ENCODE measurements at regions not wholly inside any gene's neighbourhood (a gene's known extent, or its start where the extent isn't known, plus 50 kb on each side); places are given as distances from the start of the nearest gene placed in this dataset.
A peak's percentile ranks its signal among the peaks of the same experiment; 100 is the strongest.

DNA sequence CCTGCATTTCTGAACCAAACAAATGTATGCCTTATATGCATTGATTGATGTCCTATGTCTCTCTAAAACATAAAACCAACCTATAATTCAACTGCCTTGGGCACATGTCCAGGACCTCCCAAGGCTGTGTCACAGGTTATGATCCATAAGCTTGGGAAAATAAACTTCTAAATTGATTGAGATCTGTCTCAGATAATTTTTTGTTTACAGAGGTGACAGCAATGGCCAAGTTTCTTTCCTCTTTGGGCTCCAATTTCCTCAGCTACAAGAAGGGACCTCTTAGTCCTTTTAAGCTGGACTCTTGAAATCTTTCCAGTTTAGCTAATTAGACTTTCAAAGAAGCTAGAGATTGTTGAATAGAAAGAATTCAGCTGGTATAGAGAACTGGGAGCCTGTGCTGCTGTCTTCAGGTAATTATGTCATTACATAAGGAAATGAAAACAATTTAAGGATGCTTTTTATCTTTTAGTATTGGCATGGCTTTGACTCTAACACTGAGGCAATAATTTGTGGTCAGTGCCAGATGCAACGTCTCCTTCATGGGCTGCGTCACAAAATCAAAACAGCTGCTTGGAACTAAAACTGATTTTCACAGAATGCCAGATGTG is 412.1 kb upstream of the TRIB2 start:
- Histone ChIP-seq H3K9me3 (ENCODE audit: insufficient read depth, low read length, severe bottlenecking) (no peaks in the 10 kb centered on the region), H3K27me3 (ENCODE audit: insufficient read depth, low read length, poor library complexity) (no peaks in the 10 kb centered on the region), H3K36me3 (ENCODE audit: insufficient read depth, low read length) (no peaks in the 10 kb centered on the region), H3K9ac (ENCODE audit: low read depth, low read length) (no peak overlapping the region), H3K4me3 (ENCODE audit: low read depth in 1 of 2, low read length in 2 of 2) (no peak overlapping the region), H3K79me2 (ENCODE audit: insufficient read depth, low read length) (no peaks in the 10 kb centered on the region), H2AFZ (ENCODE audit: low read depth, low read length) (no peak overlapping the region), H4K20me1 (ENCODE audit: insufficient read depth, low read length) (no peaks in the 10 kb centered on the region), H3K4me1 (ENCODE audit: insufficient read depth, low read length) (peaks cover 30% of the 10 kb centered on the region), H3K4me2 (ENCODE audit: insufficient read depth, low read length) (no peak overlapping the region), H3K27ac (ENCODE audit: low read length) (no peak overlapping the region)
- ATAC-seq (ENCODE audit: insufficient read depth, low read depth) (peak; percentile 6; the same call in 1 of the 3 replicates), DNase-seq (peak; percentile 30)
- TF ChIP-seq, protein P1, sequence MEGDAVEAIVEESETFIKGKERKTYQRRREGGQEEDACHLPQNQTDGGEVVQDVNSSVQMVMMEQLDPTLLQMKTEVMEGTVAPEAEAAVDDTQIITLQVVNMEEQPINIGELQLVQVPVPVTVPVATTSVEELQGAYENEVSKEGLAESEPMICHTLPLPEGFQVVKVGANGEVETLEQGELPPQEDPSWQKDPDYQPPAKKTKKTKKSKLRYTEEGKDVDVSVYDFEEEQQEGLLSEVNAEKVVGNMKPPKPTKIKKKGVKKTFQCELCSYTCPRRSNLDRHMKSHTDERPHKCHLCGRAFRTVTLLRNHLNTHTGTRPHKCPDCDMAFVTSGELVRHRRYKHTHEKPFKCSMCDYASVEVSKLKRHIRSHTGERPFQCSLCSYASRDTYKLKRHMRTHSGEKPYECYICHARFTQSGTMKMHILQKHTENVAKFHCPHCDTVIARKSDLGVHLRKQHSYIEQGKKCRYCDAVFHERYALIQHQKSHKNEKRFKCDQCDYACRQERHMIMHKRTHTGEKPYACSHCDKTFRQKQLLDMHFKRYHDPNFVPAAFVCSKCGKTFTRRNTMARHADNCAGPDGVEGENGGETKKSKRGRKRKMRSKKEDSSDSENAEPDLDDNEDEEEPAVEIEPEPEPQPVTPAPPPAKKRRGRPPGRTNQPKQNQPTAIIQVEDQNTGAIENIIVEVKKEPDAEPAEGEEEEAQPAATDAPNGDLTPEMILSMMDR (IDR thresholded peaks at IDR 0.05; ENCODE audit: borderline replicate concordance, extremely low read depth, low read length, poor library complexity, severe bottlenecking) = no peak
- no peak for TF ChIP-seq EZH2 (IDR thresholded peaks at IDR 0.05; ENCODE audit: borderline replicate concordance, low read depth, low read length, severe bottlenecking)

DNA sequence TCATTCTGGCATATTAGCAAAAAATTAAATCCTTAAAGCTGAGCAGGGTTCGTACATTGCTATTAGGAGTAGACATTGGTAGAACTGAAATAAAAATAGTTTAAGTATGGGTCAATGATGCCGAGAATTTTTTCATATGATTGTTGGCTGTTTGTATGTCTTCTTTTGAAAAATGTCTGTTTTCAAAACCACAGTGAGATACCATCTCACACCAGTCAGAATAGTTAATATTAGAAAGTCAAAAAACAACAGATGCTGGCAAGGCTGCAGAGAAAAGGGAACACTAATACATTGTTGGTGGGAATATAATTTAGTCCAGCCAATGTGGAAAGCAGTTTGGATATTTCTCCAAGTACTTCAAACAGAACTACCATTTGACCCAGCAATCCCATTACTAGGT is 410.8 kb upstream of the TRIB2 start:
- ATAC-seq (ENCODE audit: insufficient read depth, low read depth) (no peak), DNase-seq (no peak)
- H3K27ac ChIP-seq (ENCODE audit: low read length) = no peak overlapping the region
- H3K4me2 ChIP-seq (ENCODE audit: insufficient read depth, low read length) = no peak overlapping the region
- no peaks in the 10 kb centered on the region for H4K20me1 ChIP-seq (ENCODE audit: insufficient read depth, low read length)
- TF ChIP-seq, protein P1 (IDR thresholded peaks at IDR 0.05; ENCODE audit: borderline replicate concordance, extremely low read depth, low read length, poor library complexity, severe bottlenecking) = no peak
- TF ChIP-seq EZH2 (IDR thresholded peaks at IDR 0.05; ENCODE audit: borderline replicate concordance, low read depth, low read length, severe bottlenecking) = no peak
- H3K27me3 ChIP-seq (ENCODE audit: insufficient read depth, low read length, poor library complexity) = no peaks in the 10 kb centered on the region
- no peaks in the 10 kb centered on the region for H3K36me3 ChIP-seq (ENCODE audit: insufficient read depth, low read length)
- no peak overlapping the region for H3K9ac ChIP-seq (ENCODE audit: low read depth, low read length)
- no peak overlapping the region for H3K4me3 ChIP-seq (ENCODE audit: low read depth in 1 of 2, low read length in 2 of 2)
- H3K79me2 ChIP-seq (ENCODE audit: insufficient read depth, low read length) = no peaks in the 10 kb centered on the region
- H3K4me1 ChIP-seq (ENCODE audit: insufficient read depth, low read length) = peaks cover 37% of the 10 kb centered on the region
- no peaks in the 10 kb centered on the region for H3K9me3 ChIP-seq (ENCODE audit: insufficient read depth, low read length, severe bottlenecking)
- no peak overlapping the region for H2AFZ ChIP-seq (ENCODE audit: low read depth, low read length)

DNA sequence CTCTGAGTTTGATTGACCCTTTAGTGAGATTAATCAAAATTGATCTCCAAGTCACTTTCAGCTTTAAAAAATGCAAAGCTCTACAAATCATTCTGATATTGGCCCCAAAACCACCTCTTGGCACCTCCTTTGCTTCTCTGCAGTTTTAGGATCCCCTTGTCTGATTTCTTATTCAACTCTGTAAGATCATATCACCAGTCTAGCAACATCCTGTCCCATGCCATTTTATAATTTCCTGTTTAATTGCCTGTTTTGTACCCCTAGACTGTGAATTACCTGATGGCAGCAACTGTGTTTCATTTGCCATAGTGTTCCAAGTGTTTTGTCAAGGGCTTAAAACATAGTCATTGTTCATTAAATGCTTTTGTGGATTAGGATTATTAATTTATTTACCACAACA is 406.3 kb upstream of the TRIB2 start:
- Histone ChIP-seq H3K4me3 (ENCODE audit: low read depth in 1 of 2, low read length in 2 of 2) (no peak overlapping the region), H4K20me1 (ENCODE audit: insufficient read depth, low read length) (no peaks in the 10 kb centered on the region), H3K9me3 (ENCODE audit: insufficient read depth, low read length, severe bottlenecking) (no peaks in the 10 kb centered on the region), H3K4me1 (ENCODE audit: insufficient read depth, low read length) (peaks cover 12% of the 10 kb centered on the region), H3K4me2 (ENCODE audit: insufficient read depth, low read length) (no peak overlapping the region), H3K79me2 (ENCODE audit: insufficient read depth, low read length) (no peaks in the 10 kb centered on the region), H3K27me3 (ENCODE audit: insufficient read depth, low read length, poor library complexity) (no peaks in the 10 kb centered on the region), H2AFZ (ENCODE audit: low read depth, low read length) (no peak overlapping the region), H3K9ac (ENCODE audit: low read depth, low read length) (no peak overlapping the region), H3K36me3 (ENCODE audit: insufficient read depth, low read length) (no peaks in the 10 kb centered on the region), H3K27ac (ENCODE audit: low read length) (no peak overlapping the region)
- ATAC-seq (ENCODE audit: insufficient read depth, low read depth) (peak; percentile 61), DNase-seq (no peak)
- TF ChIP-seq, protein P1 (IDR thresholded peaks at IDR 0.05; ENCODE audit: borderline replicate concordance, extremely low read depth, low read length, poor library complexity, severe bottlenecking) = no peak
- no peak for TF ChIP-seq EZH2 (IDR thresholded peaks at IDR 0.05; ENCODE audit: borderline replicate concordance, low read depth, low read length, severe bottlenecking)
